Rectal smooth muscle tissue (tissue), 1 donor: ENCODE measurements at regions not wholly inside any gene's neighbourhood (a gene's known extent, or its start where the extent isn't known, plus 50 kb on each side); places are given as distances from the start of the nearest gene placed in this dataset.
"Not testable (repeated sequence)": the region's sequence is repeated elsewhere in the genome, so short reads cannot be mapped to it uniquely, and the experiment has no call there.

Experiments
- H3K27ac ChIP-seq: one replicate; pipeline ENCODE4 v1.7.0; 2013; ENCODE audit warnings: low read depth, low read length, inconsistent platforms
- H3K27me3 ChIP-seq: one replicate; pipeline ENCODE4 v1.7.0; 2013; ENCODE audit warnings: low read length; ENCODE audit not compliant: control insufficient read depth, insufficient read depth
- H3K36me3 ChIP-seq: one replicate; pipeline ENCODE4 v1.7.0; 2013; ENCODE audit warnings: low read length; ENCODE audit not compliant: control insufficient read depth, insufficient read depth
- H3K4me1 ChIP-seq: one replicate; pipeline ENCODE4 v1.7.0; 2013; ENCODE audit warnings: low read length; ENCODE audit not compliant: control insufficient read depth, insufficient read depth
- H3K4me3 ChIP-seq: one replicate; pipeline ENCODE4 v1.7.0; 2013; ENCODE audit warnings: low read length
- H3K9ac ChIP-seq: one replicate; pipeline ENCODE4 v1.7.0; 2013; ENCODE audit warnings: low read length

DNA sequence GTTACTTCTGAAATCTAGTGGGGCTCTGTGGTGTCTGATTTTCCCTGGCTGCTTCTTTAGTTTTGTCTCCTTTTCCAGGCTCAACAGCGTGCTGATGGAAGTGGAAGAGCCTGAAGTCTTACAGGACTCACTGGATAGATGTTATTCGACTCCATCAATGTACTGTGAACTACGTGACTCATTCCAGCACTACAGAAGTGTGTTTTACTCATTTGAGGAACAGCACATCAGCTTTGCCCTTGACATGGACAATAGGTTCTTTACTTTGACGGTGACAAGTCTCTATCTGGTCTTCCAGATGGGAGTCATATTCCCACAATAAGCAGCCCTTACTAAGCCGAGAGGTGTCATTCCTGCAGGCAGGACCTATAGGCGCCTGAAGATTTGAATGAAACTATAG lies 51.1 kb downstream of the NBPF8 start:
- not testable (repeated sequence) for H3K27me3 ChIP-seq, H3K36me3 ChIP-seq, H3K4me3 ChIP-seq, H3K4me1 ChIP-seq, H3K27ac ChIP-seq, H3K9ac ChIP-seq

DNA sequence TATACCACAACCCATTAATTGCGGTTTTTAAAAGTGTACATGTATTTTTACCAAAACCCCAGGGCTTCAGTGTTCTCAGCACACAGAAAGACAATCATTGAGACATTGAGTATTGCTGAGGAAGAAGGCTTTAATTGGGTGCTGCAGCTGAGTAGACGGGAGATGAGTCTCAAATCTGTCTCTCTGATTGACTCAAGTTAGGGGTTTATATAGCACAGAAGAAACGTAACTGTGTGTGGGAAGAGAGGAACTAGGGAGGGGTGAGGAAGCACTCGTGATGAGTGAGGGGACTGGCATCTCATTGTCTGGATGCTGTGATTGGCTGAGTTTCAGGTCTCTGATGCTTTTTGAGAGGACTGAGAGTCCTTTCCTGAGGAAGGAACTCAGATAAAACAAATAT lies 62.8 kb downstream of the NBPF8 start:
- H3K36me3 ChIP-seq, H3K4me1 ChIP-seq, H3K27ac ChIP-seq, H3K9ac ChIP-seq, H3K27me3 ChIP-seq, H3K4me3 ChIP-seq: not testable (repeated sequence)

- not testable (repeated sequence) for H3K36me3 ChIP-seq, H3K4me3 ChIP-seq, H3K27ac ChIP-seq, H3K27me3 ChIP-seq, H3K9ac ChIP-seq, H3K4me1 ChIP-seq
These were observed 63.6 kb downstream of the NBPF8 start for GRCh38 chr1:120478400-120478799.

DNA sequence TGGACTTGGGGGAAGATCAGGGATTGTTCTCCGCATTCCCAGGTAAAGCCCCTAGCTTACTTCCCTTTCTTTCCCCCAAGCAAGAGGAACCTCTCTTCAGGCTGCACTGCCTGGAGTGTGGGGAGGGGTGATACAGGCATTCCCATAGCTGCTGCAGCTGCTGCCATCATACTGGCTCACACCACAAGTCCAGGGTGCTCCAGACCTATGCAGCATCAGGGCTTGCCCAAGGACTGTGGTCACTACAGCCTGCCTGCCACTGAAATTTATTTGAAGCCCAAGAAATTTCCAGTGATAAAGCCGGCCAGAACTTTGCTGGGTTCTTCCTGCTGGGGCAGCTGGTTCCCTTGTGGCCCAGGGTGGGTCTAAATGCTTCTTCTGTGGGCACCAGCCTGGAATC lies 72.7 kb downstream of the NBPF8 start:
- H3K27ac ChIP-seq, H3K27me3 ChIP-seq, H3K4me1 ChIP-seq, H3K36me3 ChIP-seq, H3K9ac ChIP-seq, H3K4me3 ChIP-seq: not testable (repeated sequence)

DNA sequence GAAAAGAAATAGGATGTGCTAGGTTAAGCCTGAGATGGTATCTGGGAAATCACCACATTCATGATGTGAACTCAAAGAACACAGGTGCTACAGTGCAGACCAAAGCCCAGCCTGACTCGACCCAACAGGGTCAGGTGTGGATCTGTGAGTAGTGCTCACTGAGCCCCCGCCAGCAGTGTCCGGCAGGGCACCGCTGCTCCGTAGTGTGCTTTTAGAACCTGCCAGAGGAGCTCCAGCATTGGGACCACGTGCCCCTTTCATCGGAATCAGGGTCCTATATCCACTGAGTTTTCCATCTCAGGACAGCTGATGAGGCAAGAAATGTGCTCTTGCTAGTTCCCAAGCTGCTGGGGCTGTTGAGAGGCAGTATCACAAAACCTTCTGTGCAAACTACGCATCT lies 74.4 kb downstream of the NBPF8 start:
- H3K9ac ChIP-seq, H3K36me3 ChIP-seq, H3K4me3 ChIP-seq, H3K4me1 ChIP-seq, H3K27ac ChIP-seq, H3K27me3 ChIP-seq: not testable (repeated sequence)

DNA sequence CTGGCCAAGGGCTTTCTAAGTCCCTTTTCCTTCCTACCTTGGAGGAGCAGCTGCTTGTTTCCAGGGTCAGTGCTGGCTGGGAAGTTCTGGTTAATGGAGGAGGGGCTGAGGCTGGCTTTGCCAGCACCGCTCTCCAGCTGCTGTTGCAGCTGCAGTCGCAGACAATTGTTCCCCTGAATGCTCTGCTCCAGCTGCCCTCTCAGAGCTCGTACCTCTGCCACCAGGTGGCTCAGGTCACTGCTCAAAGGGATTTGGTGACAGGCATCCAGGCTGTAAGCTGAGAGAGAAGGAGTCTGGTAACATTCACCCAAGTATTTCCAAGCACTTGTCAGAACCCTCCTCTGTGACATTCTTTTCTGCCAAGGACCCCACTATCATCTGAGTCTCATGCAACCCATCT lies 82.3 kb downstream of the NBPF8 start:
- H3K27me3 ChIP-seq, H3K36me3 ChIP-seq, H3K4me1 ChIP-seq, H3K4me3 ChIP-seq, H3K27ac ChIP-seq, H3K9ac ChIP-seq: not testable (repeated sequence)

GRCh38 chr1:120503284-120503683 lies 88.4 kb downstream of the NBPF8 start:
- not testable (repeated sequence) for H3K27ac ChIP-seq, H3K4me3 ChIP-seq, H3K36me3 ChIP-seq, H3K9ac ChIP-seq, H3K4me1 ChIP-seq, H3K27me3 ChIP-seq

- H3K27ac ChIP-seq, H3K4me1 ChIP-seq, H3K4me3 ChIP-seq, H3K9ac ChIP-seq, H3K36me3 ChIP-seq, H3K27me3 ChIP-seq: not testable (repeated sequence)
These were observed 91.5 kb downstream of the NBPF8 start for GRCh38 chr1:120506352-120506751.

DNA sequence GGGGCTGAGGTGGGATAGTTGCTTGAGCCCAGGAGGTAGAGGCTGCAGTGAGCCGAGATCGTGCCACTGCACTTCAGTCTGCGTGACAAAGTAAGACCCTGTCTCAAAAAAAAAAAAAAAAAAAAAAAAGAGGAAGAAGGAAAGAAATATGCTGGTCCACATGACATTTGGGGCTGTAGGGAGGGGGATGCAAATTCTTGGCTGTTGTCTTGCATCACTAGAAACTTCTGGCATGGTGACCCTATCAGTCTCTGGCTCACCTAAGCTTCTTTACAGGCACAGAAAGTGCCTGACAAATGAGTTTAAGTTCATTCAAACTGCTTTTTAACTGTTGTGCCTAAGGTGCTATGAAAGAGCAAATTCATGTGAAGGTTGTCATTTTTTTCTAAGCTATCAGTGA lies 93.5 kb downstream of the NBPF8 start:
- not testable (repeated sequence) for H3K4me1 ChIP-seq, H3K4me3 ChIP-seq, H3K36me3 ChIP-seq, H3K27ac ChIP-seq, H3K27me3 ChIP-seq, H3K9ac ChIP-seq

DNA sequence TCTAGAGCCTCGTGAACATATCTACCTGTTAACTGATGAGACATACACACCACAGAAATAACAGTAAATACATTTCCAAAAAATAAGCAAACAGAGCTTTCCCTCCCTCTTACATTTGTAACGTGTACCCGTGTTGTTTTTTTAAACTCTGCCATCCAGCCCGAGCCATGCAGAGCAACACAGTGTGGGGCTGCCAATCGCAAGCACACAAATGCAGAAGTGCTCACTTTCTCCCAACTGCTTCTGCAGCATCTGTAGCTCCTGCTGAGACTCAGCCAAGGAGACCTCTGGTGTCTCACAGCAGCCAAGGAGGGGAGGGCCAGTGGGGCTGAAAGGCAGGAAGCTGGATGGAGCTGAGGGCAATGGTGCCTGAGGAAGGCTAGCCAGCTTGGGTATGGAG lies 94.4 kb downstream of the NBPF8 start:
- H3K27ac ChIP-seq, H3K9ac ChIP-seq, H3K27me3 ChIP-seq, H3K36me3 ChIP-seq, H3K4me1 ChIP-seq, H3K4me3 ChIP-seq: not testable (repeated sequence)

DNA sequence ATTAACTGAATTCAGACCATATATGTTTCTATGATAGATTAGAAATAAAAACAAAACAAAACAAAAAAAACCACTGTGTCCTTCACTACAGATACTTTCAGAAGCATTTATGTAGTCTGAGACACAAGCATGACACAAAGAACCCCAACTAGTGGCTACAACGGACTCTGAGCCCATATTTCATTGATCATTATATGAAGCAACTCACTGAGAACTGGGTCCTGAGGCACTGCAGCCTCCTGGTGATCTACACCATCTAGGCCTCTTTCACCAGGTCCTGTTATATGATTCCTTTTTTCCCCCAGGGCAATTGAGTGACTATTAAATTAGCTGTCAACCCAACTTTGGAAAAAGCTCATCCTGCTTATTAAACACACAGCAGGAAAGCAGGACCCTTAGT lies 98.3 kb downstream of the NBPF8 start:
- not testable (repeated sequence) for H3K4me3 ChIP-seq, H3K9ac ChIP-seq, H3K27me3 ChIP-seq, H3K36me3 ChIP-seq, H3K4me1 ChIP-seq, H3K27ac ChIP-seq

DNA sequence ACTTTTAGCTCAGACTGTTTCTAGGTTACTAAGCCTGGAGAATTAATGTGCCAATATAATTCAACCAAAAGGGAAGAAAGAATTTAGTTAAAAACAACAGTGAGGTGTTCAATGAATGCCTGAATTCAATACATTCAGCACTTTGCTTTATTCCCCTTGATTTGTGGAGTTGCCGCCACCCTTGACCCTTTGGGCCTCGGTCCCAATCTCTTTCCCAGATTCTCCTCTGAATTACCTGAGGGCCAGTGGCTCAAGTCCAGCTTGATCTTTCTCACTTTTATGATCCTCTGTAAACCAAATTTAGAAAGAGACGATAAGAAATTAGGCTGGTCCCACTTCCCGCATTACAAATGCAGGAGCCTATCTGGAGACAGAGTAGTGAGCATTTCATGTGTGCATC lies 98.7 kb downstream of the NBPF8 start:
- H3K9ac ChIP-seq, H3K27ac ChIP-seq: not testable (repeated sequence)

GRCh38 chr1:120519196-120519595 lies 104.4 kb downstream of the NBPF8 start:
- H3K4me1 ChIP-seq, H3K36me3 ChIP-seq, H3K4me3 ChIP-seq, H3K9ac ChIP-seq, H3K27ac ChIP-seq, H3K27me3 ChIP-seq: not testable (repeated sequence)

More for the DNA sequence above, 98.7 kb downstream of the NBPF8 start:
- not testable (repeated sequence) for H3K4me3 ChIP-seq, H3K27me3 ChIP-seq, H3K36me3 ChIP-seq, H3K4me1 ChIP-seq

GRCh38 chr1:120524416-120524815 lies 109.6 kb downstream of the NBPF8 start:
- H3K36me3 ChIP-seq, H3K27me3 ChIP-seq, H3K27ac ChIP-seq, H3K4me1 ChIP-seq, H3K4me3 ChIP-seq, H3K9ac ChIP-seq: not testable (repeated sequence)
